Heart right ventricle (tissue), 16 donors: ENCODE measurements at regions not wholly inside any gene's neighbourhood (a gene's known extent, or its start where the extent isn't known, plus 50 kb on each side); places are given as distances from the start of the nearest gene placed in this dataset.

Source experiments
- ATAC-seq, 8 donors: fragments of 200-7000 bp; cut with Tn5 transposase; one replicate each; pipeline ENCODE4 v1.9.1; 2020; ENCODE audit warnings: mild to moderate bottlenecking in 8 of 8, moderate library complexity in 8 of 8, moderate number of reproducible peaks in 1 of 8
- DNase-seq, 2 donors: peaks; one replicate each; pipeline ENCODE4 v3.0.0-alpha.2; 2020
- H3K27ac ChIP-seq, 10 donors: fragments of 200-600 bp; sonication (generic) in 2 of 10; one replicate each; pipeline versions ENCODE4 v1.5.0 to v1.8.0; 2020 to 2022; ENCODE audit warnings: mild to moderate bottlenecking in 3 of 10
- H3K27me3 ChIP-seq, 7 donors: fragments of 200-600 bp; one replicate each; pipeline ENCODE4 v1.8.0; 2021 to 2022; ENCODE audit warnings: mild to moderate bottlenecking in 2 of 7
- H3K36me3 ChIP-seq, 9 donors: fragments of 200-600 bp; sonication (generic) in 1 of 9; one replicate each; pipeline versions ENCODE4 v1.5.0 to v1.8.0; 2020 to 2022; ENCODE audit warnings: mild to moderate bottlenecking in 2 of 9
- H3K4me1 ChIP-seq, 9 donors: fragments of 200-600 bp; sonication (generic) in 1 of 9; one replicate each; pipeline versions ENCODE4 v1.5.0 to v1.8.0; 2020 to 2022; ENCODE audit warnings: mild to moderate bottlenecking in 4 of 9
- H3K4me3 ChIP-seq, 10 donors: fragments of 200-600 bp; sonication (generic) in 2 of 10; one replicate each; pipeline versions ENCODE4 v1.5.0 to v1.8.0; 2020 to 2022; ENCODE audit warnings: mild to moderate bottlenecking in 7 of 10, moderate library complexity in 2 of 10
- H3K9me3 ChIP-seq, 11 donors: fragments of 200-600 bp in 10 of 11; sonication (generic) in 2 of 11; one replicate each; pipeline versions ENCODE4 v1.5.0 to v1.8.0; 2013 to 2022; ENCODE audit warnings: mild to moderate bottlenecking in 2 of 11, control low read depth in 1 of 11, moderate library complexity in 1 of 11
- CTCF ChIP-seq, 9 donors: fragments of 200-600 bp; sonication (generic) in 2 of 9; IDR thresholded peaks; one replicate each; pipeline versions ENCODE4 v1.5.0 to v1.8.0; 2021 to 2022; ENCODE audit warnings: antibody characterized with exemption in 9 of 9, mild to moderate bottlenecking in 5 of 9, moderate library complexity in 1 of 9
- WGBS, 2 donors: extraction: QIAGEN DNeasy Blood & Tissue Kit; methylation state at CpG; one replicate each; pipeline ENCODE4 v1.1.7; 2013; ENCODE audit warnings: inconsistent platforms in 1 of 2; 5-methylcytosine and 5-hydroxymethylcytosine counted together
- intact Hi-C, 10 donors: fragments of 100-400 bp; cut with DNase I; formaldehyde crosslinking; loops; one replicate each; pipeline versions ENCODE4 v1.11.1 to v1.14.2; 2022
- donor health status: Arrhythmogenic right ventricular cardiomyopathy.
- donor health status: ischemic (EF 13 %, LVEDD 7.1; RV severe dilation, severe dysfunction).
- donor health status: healthy with polysubstance abuse.
- donor health status: DM: no; HTN: yes; CAD: no.
- donor health status: DM: no; HTN: no; CAD: no.
- donor health status: ischemic (EF 25% LVEDD 6.9; RV normal size, moderate dysfunction).
- donor health status: ischemic (EF 25% LVEDD 5.7; RV mildly dilated, moderate dysfunction).
- donor health status: healthy.
- donor health status: DM: yes; HTN: yes; CAD: no.
- donor health status: Ischemic cardiomyopathy.
- donor health status: ischemic (EF 35%, LVEDD 5.7; RV mildly dilated, moderate dysfunction).
- donor health status: nonischemic (EF 11% LVEDD 7.7; RV severe dilation, severe dysfunction).
- donor health status: DM: yes; HTN: yes; CAD: no.
- donor health status: PGD.
- donor health status: ischemic (EF 29% LVEDD 5.4; RV normal size, mild dysfunction).
- donor health status: nonischemic (EF 23%, LVEDD 6.1; RV moderate dilation, normal function).

- H3K4me3 ChIP-seq: no peak overlapping the region
- WGBS, 2 donors: 58 to 66% methylated on average over 4 of the region's 4 CpGs
- intact Hi-C loops: no loop called here
- H3K9me3 ChIP-seq: peaks cover 0 to 13% (median 0%) of the 10 kb centered on the region in 11 donors
- no peak for ATAC-seq
- no peaks in the 10 kb centered on the region for H3K36me3 ChIP-seq
- no peaks in the 10 kb centered on the region for H3K27me3 ChIP-seq
- no peak for DNase-seq
- no peak for TF ChIP-seq CTCF (IDR thresholded peaks at IDR 0.05)
- no peaks in the 10 kb centered on the region for H3K4me1 ChIP-seq
- no peak overlapping the region for H3K27ac ChIP-seq
Observed at GRCh38 chr16:51854401-51854951, 692.5 kb downstream of the TOX3 start.

- Histone ChIP-seq H3K27ac (no peak overlapping the region), H3K4me1 (no peaks in the 10 kb centered on the region), H3K9me3 (peaks cover 0 to 13% (median 0%) of the 10 kb centered on the region in 11 donors), H3K36me3 (no peaks in the 10 kb centered on the region), H3K4me3 (no peak overlapping the region), H3K27me3 (no peaks in the 10 kb centered on the region)
- no peak for DNase-seq
- intact Hi-C loops: no loop called here
- TF ChIP-seq CTCF (IDR thresholded peaks at IDR 0.05): no peak
- 50 to 69% methylated on average over 1 of the region's 1 CpG for WGBS, 2 donors
- ATAC-seq: peak in 1 of 8 donors; percentile 31
Observed at GRCh38 chr16:51853586-51853985, 693.4 kb downstream of the TOX3 start.

GRCh38 chr16:51852892-51853291 lies 694.1 kb downstream of the TOX3 start:
- Histone ChIP-seq H3K4me3 (no peak overlapping the region), H3K9me3 (peaks cover 0 to 13% (median 0%) of the 10 kb centered on the region in 11 donors), H3K27me3 (no peaks in the 10 kb centered on the region), H3K4me1 (no peaks in the 10 kb centered on the region), H3K27ac (no peak overlapping the region), H3K36me3 (no peaks in the 10 kb centered on the region)
- no peak for TF ChIP-seq CTCF (IDR thresholded peaks at IDR 0.05)
- 63 to 77% methylated on average over 1 of the region's 1 CpG for WGBS, 2 donors
- no peak for DNase-seq
- no peak for ATAC-seq
- intact Hi-C loops: no loop called here

- Histone ChIP-seq H3K27ac (no peak overlapping the region), H3K36me3 (no peaks in the 10 kb centered on the region), H3K4me1 (no peaks in the 10 kb centered on the region), H3K27me3 (no peaks in the 10 kb centered on the region), H3K4me3 (no peak overlapping the region), H3K9me3 (peaks cover 0 to 13% (median 0%) of the 10 kb centered on the region in 11 donors)
- intact Hi-C loops: no loop called here
- WGBS, 2 donors: 92% methylated on average over 3 of the region's 3 CpGs
- TF ChIP-seq CTCF (IDR thresholded peaks at IDR 0.05): no peak
- DNase-seq: no peak
- no peak for ATAC-seq
Observed at GRCh38 chr16:51851111-51851510, 695.8 kb downstream of the TOX3 start.
